ENCODE measurements at regions not wholly inside any gene's neighbourhood (a gene's known extent, or its start where the extent isn't known, plus 50 kb on each side); places are given as distances from the start of the nearest gene placed in this dataset.
"Not testable (repeated sequence)": the region's sequence is repeated elsewhere in the genome, so short reads cannot be mapped to it uniquely, and the experiment has no call there.

- Histone ChIP-seq H3K9me2 (replicated peaks; ENCODE audit: insufficient read depth, low read length) (no peaks in the 10 kb centered on the region), H3K9ac (ENCODE audit: low read length) (no peak overlapping the region), H3K4me1 (ENCODE audit: low read length) (no peaks in the 10 kb centered on the region), H3K36me3 (ENCODE audit: insufficient read depth, low read length) (no peaks in the 10 kb centered on the region), H2AFZ (ENCODE audit: low read length) (no peak overlapping the region), H3K4me3 (ENCODE audit: low read length) (no peak overlapping the region), H3K79me2 (ENCODE audit: low read length) (no peaks in the 10 kb centered on the region), H4K20me1 (ENCODE audit: insufficient read depth, low read depth, low read length) (no peaks in the 10 kb centered on the region), H3K27me3 (ENCODE audit: low read length) (no peaks in the 10 kb centered on the region), H3K4me2 (ENCODE audit: low read depth, low read length, poor library complexity, severe bottlenecking) (no peak overlapping the region), H3K27ac (ENCODE audit: low read length) (no peak overlapping the region), H3K9me3 (ENCODE audit: low read length) (no peaks in the 10 kb centered on the region)
- no peak for DNase-seq
These were observed 57.8 kb upstream of the TPP2 start for GRCh38 chr13:102538938-102539337.

GRCh38 chr13:102536695-102537485 lies 59.9 kb upstream of the TPP2 start:
- H3K27ac ChIP-seq (ENCODE audit: low read length): no peak overlapping the region
- H4K20me1 ChIP-seq (ENCODE audit: insufficient read depth, low read depth, low read length): no peaks in the 10 kb centered on the region
- no peaks in the 10 kb centered on the region for H3K9me3 ChIP-seq (ENCODE audit: low read length)
- H2AFZ ChIP-seq (ENCODE audit: low read length): no peak overlapping the region
- DNase-seq: no peak
- no peaks in the 10 kb centered on the region for H3K27me3 ChIP-seq (ENCODE audit: low read length)
- H3K4me2 ChIP-seq (ENCODE audit: low read depth, low read length, poor library complexity, severe bottlenecking): no peak overlapping the region
- H3K36me3 ChIP-seq (ENCODE audit: insufficient read depth, low read length): no peaks in the 10 kb centered on the region
- no peaks in the 10 kb centered on the region for H3K79me2 ChIP-seq (ENCODE audit: low read length)
- H3K4me1 ChIP-seq (ENCODE audit: low read length): no peaks in the 10 kb centered on the region
- H3K9me2 ChIP-seq (replicated peaks; ENCODE audit: insufficient read depth, low read length): no peaks in the 10 kb centered on the region
- H3K4me3 ChIP-seq (ENCODE audit: low read length): no peak overlapping the region
- no peak overlapping the region for H3K9ac ChIP-seq (ENCODE audit: low read length)

GRCh38 chr13:102536196-102536595 lies 60.6 kb upstream of the TPP2 start:
- H3K4me2 ChIP-seq (ENCODE audit: low read depth, low read length, poor library complexity, severe bottlenecking): no peak overlapping the region
- no peak overlapping the region for H3K27ac ChIP-seq (ENCODE audit: low read length)
- no peaks in the 10 kb centered on the region for H4K20me1 ChIP-seq (ENCODE audit: insufficient read depth, low read depth, low read length)
- H2AFZ ChIP-seq (ENCODE audit: low read length): no peak overlapping the region
- no peaks in the 10 kb centered on the region for H3K9me3 ChIP-seq (ENCODE audit: low read length)
- no peaks in the 10 kb centered on the region for H3K9me2 ChIP-seq (replicated peaks; ENCODE audit: insufficient read depth, low read length)
- no peaks in the 10 kb centered on the region for H3K4me1 ChIP-seq (ENCODE audit: low read length)
- H3K4me3 ChIP-seq (ENCODE audit: low read length): no peak overlapping the region
- no peaks in the 10 kb centered on the region for H3K79me2 ChIP-seq (ENCODE audit: low read length)
- H3K27me3 ChIP-seq (ENCODE audit: low read length): no peaks in the 10 kb centered on the region
- no peak overlapping the region for H3K9ac ChIP-seq (ENCODE audit: low read length)
- no peak for DNase-seq
- no peaks in the 10 kb centered on the region for H3K36me3 ChIP-seq (ENCODE audit: insufficient read depth, low read length)

DNA sequence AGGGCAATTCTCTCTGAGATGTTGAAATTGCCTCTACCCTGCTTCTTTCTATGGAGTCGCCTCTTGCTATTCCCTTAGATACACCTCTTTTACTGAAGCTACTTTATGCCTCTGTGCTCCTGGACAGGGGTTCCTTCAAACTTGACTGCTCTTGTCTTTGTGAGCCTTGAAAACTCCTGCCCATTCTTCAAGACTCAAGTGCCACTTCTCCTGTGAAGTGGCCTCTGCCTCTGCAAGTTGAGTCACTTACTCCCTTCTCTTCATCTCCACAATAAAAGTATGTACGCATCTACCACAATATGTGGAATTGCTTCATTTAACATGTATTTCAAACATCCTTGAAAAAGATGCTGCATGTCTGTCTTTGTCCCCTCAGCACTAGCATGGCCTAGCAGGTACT lies 66.0 kb upstream of the TPP2 start:
- Histone ChIP-seq H3K9me2 (replicated peaks; ENCODE audit: insufficient read depth, low read length) (no peaks in the 10 kb centered on the region), H3K4me3 (ENCODE audit: low read length) (no peak overlapping the region), H3K79me2 (ENCODE audit: low read length) (no peaks in the 10 kb centered on the region), H3K4me1 (ENCODE audit: low read length) (no peaks in the 10 kb centered on the region), H3K36me3 (ENCODE audit: insufficient read depth, low read length) (no peaks in the 10 kb centered on the region), H3K9me3 (ENCODE audit: low read length) (no peaks in the 10 kb centered on the region), H3K4me2 (ENCODE audit: low read depth, low read length, poor library complexity, severe bottlenecking) (no peak overlapping the region), H3K9ac (ENCODE audit: low read length) (no peak overlapping the region), H3K27ac (ENCODE audit: low read length) (no peak overlapping the region), H3K27me3 (ENCODE audit: low read length) (no peaks in the 10 kb centered on the region), H2AFZ (ENCODE audit: low read length) (no peak overlapping the region), H4K20me1 (ENCODE audit: insufficient read depth, low read depth, low read length) (no peaks in the 10 kb centered on the region)
- no peak for DNase-seq

- not testable (repeated sequence) for DNase-seq; H3K9me2 ChIP-seq (replicated peaks; ENCODE audit: insufficient read depth, low read length); H3K27ac ChIP-seq (ENCODE audit: low read length); H2AFZ ChIP-seq (ENCODE audit: low read length); H3K4me2 ChIP-seq (ENCODE audit: low read depth, low read length, poor library complexity, severe bottlenecking); H3K4me3 ChIP-seq (ENCODE audit: low read length); H3K27me3 ChIP-seq (ENCODE audit: low read length); H3K4me1 ChIP-seq (ENCODE audit: low read length); H3K36me3 ChIP-seq (ENCODE audit: insufficient read depth, low read length); H3K79me2 ChIP-seq (ENCODE audit: low read length); H3K9ac ChIP-seq (ENCODE audit: low read length); H4K20me1 ChIP-seq (ENCODE audit: insufficient read depth, low read depth, low read length); H3K9me3 ChIP-seq (ENCODE audit: low read length)
These were observed 74.5 kb upstream of the TPP2 start for GRCh38 chr13:102522251-102522650.

DNA sequence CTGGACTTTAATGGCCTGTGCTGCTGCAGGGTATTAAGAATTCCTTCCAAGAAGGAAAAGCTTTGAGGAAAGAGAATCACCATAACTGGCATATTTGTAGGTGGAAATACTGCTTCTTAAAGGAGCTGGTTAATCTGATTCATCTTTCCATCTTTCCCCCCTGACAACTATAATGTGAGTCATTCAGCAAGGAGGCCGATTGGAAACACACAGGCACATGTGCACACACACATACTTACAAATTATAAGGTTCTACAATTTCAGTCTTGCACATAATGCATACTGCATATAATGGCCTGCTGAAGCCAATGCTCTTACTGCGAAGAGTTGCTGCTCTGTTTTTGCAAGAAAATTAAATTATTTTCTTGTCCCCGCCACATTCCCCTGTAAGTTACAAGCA lies 78.8 kb upstream of the TPP2 start:
- no peak for DNase-seq
- H3K4me2 ChIP-seq (ENCODE audit: low read depth, low read length, poor library complexity, severe bottlenecking): no peak overlapping the region
- H3K27me3 ChIP-seq (ENCODE audit: low read length): no peaks in the 10 kb centered on the region
- no peaks in the 10 kb centered on the region for H3K9me2 ChIP-seq (replicated peaks; ENCODE audit: insufficient read depth, low read length)
- H3K27ac ChIP-seq (ENCODE audit: low read length): no peak overlapping the region
- H3K4me3 ChIP-seq (ENCODE audit: low read length): no peak overlapping the region
- no peaks in the 10 kb centered on the region for H3K79me2 ChIP-seq (ENCODE audit: low read length)
- no peaks in the 10 kb centered on the region for H3K9me3 ChIP-seq (ENCODE audit: low read length)
- no peak overlapping the region for H3K9ac ChIP-seq (ENCODE audit: low read length)
- no peak overlapping the region for H2AFZ ChIP-seq (ENCODE audit: low read length)
- no peaks in the 10 kb centered on the region for H4K20me1 ChIP-seq (ENCODE audit: insufficient read depth, low read depth, low read length)
- no peaks in the 10 kb centered on the region for H3K36me3 ChIP-seq (ENCODE audit: insufficient read depth, low read length)
- no peaks in the 10 kb centered on the region for H3K4me1 ChIP-seq (ENCODE audit: low read length)

DNA sequence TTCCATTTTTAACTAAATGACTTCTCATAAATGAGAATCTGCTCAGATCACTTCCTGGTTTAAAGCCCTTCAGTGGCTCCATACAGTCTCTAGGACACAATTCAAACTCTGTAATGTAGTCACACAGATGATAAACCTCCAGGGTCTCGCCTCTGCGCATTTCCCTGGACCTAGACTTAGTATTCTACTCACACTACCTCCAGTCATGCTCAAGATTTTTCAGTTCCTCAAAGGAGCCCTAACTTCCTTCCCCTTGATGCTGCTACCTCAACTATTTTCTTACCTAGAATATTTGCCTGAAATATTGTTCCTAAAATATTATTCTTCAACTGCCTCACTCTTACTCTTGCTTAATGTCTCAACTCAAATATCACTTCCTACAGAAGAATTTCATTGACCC lies 86.7 kb upstream of the TPP2 start:
- Histone ChIP-seq H3K4me3 (ENCODE audit: low read length) (no peak overlapping the region), H3K79me2 (ENCODE audit: low read length) (no peaks in the 10 kb centered on the region), H3K36me3 (ENCODE audit: insufficient read depth, low read length) (no peaks in the 10 kb centered on the region), H3K27ac (ENCODE audit: low read length) (no peak overlapping the region), H3K9me3 (ENCODE audit: low read length) (no peaks in the 10 kb centered on the region), H3K9me2 (replicated peaks; ENCODE audit: insufficient read depth, low read length) (no peaks in the 10 kb centered on the region), H3K27me3 (ENCODE audit: low read length) (no peaks in the 10 kb centered on the region), H3K4me1 (ENCODE audit: low read length) (no peaks in the 10 kb centered on the region), H3K4me2 (ENCODE audit: low read depth, low read length, poor library complexity, severe bottlenecking) (no peak overlapping the region), H3K9ac (ENCODE audit: low read length) (no peak overlapping the region), H4K20me1 (ENCODE audit: insufficient read depth, low read depth, low read length) (no peaks in the 10 kb centered on the region), H2AFZ (ENCODE audit: low read length) (no peak overlapping the region)
- DNase-seq: peak; percentile 40

- H3K4me3 ChIP-seq (ENCODE audit: low read length): no peak overlapping the region
- H3K9ac ChIP-seq (ENCODE audit: low read length): no peak overlapping the region
- DNase-seq: no peak
- no peak overlapping the region for H2AFZ ChIP-seq (ENCODE audit: low read length)
- no peak overlapping the region for H3K4me2 ChIP-seq (ENCODE audit: low read depth, low read length, poor library complexity, severe bottlenecking)
- H3K27ac ChIP-seq (ENCODE audit: low read length): no peak overlapping the region
- H3K4me1 ChIP-seq (ENCODE audit: low read length): no peaks in the 10 kb centered on the region
- H3K27me3 ChIP-seq (ENCODE audit: low read length): no peaks in the 10 kb centered on the region
- no peaks in the 10 kb centered on the region for H3K79me2 ChIP-seq (ENCODE audit: low read length)
- H4K20me1 ChIP-seq (ENCODE audit: insufficient read depth, low read depth, low read length): no peaks in the 10 kb centered on the region
- no peaks in the 10 kb centered on the region for H3K9me3 ChIP-seq (ENCODE audit: low read length)
- H3K9me2 ChIP-seq (replicated peaks; ENCODE audit: insufficient read depth, low read length): no peaks in the 10 kb centered on the region
- no peaks in the 10 kb centered on the region for H3K36me3 ChIP-seq (ENCODE audit: insufficient read depth, low read length)
These were observed 88.4 kb upstream of the TPP2 start for GRCh38 chr13:102508411-102508810.
